ENCODE measurements at regions not wholly inside any gene's neighbourhood (a gene's known extent, or its start where the extent isn't known, plus 50 kb on each side); places are given as distances from the start of the nearest gene placed in this dataset.

DNA sequence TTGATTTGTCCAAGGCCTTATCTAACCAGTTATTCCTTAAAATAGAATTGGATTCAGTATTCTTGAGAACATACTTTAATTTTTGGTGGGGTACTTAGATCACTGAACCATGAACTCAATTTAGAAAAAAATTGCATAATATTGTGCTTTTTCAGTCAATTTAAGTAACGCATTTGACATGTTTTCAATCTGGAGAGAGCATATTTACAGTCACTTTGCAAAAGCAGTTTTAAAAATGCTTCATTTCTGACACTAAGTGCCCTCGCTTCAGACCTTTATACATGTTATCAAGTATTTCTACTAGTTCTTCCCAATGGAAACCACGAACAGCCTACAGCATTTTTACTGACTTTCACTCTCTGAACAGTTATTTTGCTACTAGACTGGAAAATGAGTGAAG lies 257.1 kb upstream of the NDST4 start:
- no peaks in the 10 kb centered on the region for H3K4me1 ChIP-seq
- H3K9me3 ChIP-seq: no peaks in the 10 kb centered on the region
- H3K27ac ChIP-seq (replicated peaks in 1 of 4): no peak overlapping the region
- intact Hi-C loops (cut with DNase I): no loop called here
- no peaks in the 10 kb centered on the region for H3K36me3 ChIP-seq
- H3K4me3 ChIP-seq: no peak overlapping the region
- no peak for DNase-seq (ENCODE audit: extremely low spot score)
- TF ChIP-seq EP300 (IDR thresholded peaks at IDR 0.05) (no peak), POLR2A (IDR thresholded peaks at IDR 0.05; ENCODE audit: low read depth) (no peak), POLR2AphosphoS5 (IDR thresholded peaks at IDR 0.05) (no peak)
- TF ChIP-seq, protein P1, sequence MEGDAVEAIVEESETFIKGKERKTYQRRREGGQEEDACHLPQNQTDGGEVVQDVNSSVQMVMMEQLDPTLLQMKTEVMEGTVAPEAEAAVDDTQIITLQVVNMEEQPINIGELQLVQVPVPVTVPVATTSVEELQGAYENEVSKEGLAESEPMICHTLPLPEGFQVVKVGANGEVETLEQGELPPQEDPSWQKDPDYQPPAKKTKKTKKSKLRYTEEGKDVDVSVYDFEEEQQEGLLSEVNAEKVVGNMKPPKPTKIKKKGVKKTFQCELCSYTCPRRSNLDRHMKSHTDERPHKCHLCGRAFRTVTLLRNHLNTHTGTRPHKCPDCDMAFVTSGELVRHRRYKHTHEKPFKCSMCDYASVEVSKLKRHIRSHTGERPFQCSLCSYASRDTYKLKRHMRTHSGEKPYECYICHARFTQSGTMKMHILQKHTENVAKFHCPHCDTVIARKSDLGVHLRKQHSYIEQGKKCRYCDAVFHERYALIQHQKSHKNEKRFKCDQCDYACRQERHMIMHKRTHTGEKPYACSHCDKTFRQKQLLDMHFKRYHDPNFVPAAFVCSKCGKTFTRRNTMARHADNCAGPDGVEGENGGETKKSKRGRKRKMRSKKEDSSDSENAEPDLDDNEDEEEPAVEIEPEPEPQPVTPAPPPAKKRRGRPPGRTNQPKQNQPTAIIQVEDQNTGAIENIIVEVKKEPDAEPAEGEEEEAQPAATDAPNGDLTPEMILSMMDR (IDR thresholded peaks at IDR 0.05): no peak
- no peaks in the 10 kb centered on the region for H3K27me3 ChIP-seq
- WGBS: 82% methylated on average over 3 of the region's 3 CpGs

DNA sequence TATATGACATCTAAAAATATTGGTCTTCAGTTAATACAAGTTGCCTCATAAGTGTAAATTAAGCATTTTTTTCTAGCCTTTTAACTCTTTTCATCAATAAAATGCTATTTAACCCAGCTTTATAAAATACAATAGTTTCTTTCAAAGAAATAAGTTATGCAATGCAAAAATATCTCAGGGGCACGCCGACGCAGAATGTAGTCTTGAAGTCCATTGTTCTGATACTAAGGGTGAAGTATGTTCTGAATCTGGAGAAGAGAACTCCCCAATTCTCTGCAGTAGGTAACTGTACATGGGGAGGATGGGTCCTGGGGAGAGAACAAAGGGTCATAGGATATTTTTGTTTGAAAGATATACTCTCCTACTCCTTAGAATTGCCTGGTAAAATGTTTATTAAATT lies 256.6 kb upstream of the NDST4 start:
- WGBS: 84% methylated on average over 3 of the region's 3 CpGs
- no peak overlapping the region for H3K27ac ChIP-seq (replicated peaks in 1 of 4)

DNA sequence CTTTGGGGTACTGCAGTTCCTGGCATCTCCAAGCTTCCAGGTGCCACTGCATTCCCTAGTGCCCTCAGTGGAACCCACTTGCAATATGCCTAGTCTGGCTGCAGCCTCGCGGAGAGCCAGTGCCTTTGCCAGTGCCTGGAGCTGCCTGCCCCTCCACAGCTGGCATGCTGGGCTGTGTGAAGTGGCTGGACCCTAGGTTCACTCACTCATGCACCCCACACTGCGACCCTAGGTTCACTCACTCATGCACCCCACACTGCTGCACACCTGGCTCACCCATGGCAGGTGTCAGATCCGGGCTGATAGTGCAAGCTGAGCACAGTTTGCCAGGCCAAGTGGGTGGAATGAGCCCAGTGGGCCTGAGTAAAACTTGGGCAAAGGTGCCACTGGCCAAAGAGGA lies 253.0 kb upstream of the NDST4 start:
- no peaks in the 10 kb centered on the region for H3K27me3 ChIP-seq
- no peak overlapping the region for H3K4me3 ChIP-seq
- no peaks in the 10 kb centered on the region for H3K4me1 ChIP-seq
- H3K27ac ChIP-seq (replicated peaks in 1 of 4): no peak overlapping the region
- TF ChIP-seq POLR2AphosphoS5 (IDR thresholded peaks at IDR 0.05): no peak
- H3K36me3 ChIP-seq: no peaks in the 10 kb centered on the region
- DNase-seq (ENCODE audit: extremely low spot score): no peak
- 97% methylated on average over 4 of the region's 4 CpGs for WGBS
- no peaks in the 10 kb centered on the region for H3K9me3 ChIP-seq
- intact Hi-C loops (cut with DNase I): no loop called here

More for the DNA sequence above, 256.6 kb upstream of the NDST4 start:
- Histone ChIP-seq H3K4me1 (no peaks in the 10 kb centered on the region), H3K9me3 (no peaks in the 10 kb centered on the region), H3K36me3 (no peaks in the 10 kb centered on the region), H3K4me3 (no peak overlapping the region), H3K27me3 (no peaks in the 10 kb centered on the region)
- TF ChIP-seq EP300 (IDR thresholded peaks at IDR 0.05): no peak
- TF ChIP-seq POLR2A (IDR thresholded peaks at IDR 0.05; ENCODE audit: low read depth): no peak
- TF ChIP-seq POLR2AphosphoS5 (IDR thresholded peaks at IDR 0.05): no peak
- TF ChIP-seq, protein P1 (IDR thresholded peaks at IDR 0.05): no peak
- no peak for DNase-seq (ENCODE audit: extremely low spot score)
- intact Hi-C loops (cut with DNase I): no loop called here

DNA sequence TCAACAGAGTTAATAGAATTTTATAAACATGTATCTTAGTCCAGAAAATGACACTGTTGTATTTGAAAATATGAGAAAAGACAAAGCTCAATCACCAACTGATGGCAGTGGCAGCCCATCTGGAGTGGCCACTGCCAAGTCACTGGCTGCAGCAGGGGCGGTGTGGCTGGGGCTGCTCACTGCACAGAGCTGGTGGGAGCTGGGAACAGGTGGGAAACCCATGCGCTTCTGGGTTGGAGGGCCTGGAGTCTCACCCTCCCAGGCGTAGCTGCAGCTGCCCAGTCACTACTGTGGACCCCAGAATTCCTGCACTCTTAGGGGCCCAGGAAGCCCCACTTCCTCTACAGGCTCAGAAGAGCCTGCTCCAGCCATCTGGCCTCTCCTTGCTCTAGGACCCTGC lies 251.8 kb upstream of the NDST4 start:
- no peaks in the 10 kb centered on the region for H3K9me3 ChIP-seq
- 45% methylated on average over 1 of the region's 3 CpGs for WGBS
- intact Hi-C loops (cut with DNase I): no loop called here
- no peak overlapping the region for H3K4me3 ChIP-seq
- no peaks in the 10 kb centered on the region for H3K27me3 ChIP-seq
- DNase-seq (ENCODE audit: extremely low spot score): no peak
- H3K27ac ChIP-seq (replicated peaks in 1 of 4): no peak overlapping the region
- no peaks in the 10 kb centered on the region for H3K4me1 ChIP-seq
- H3K36me3 ChIP-seq: no peaks in the 10 kb centered on the region
- TF ChIP-seq POLR2A (IDR thresholded peaks at IDR 0.05; ENCODE audit: low read depth) (no peak), POLR2AphosphoS5 (IDR thresholded peaks at IDR 0.05) (no peak)
- TF ChIP-seq, protein P1 (IDR thresholded peaks at IDR 0.05): no peak

DNA sequence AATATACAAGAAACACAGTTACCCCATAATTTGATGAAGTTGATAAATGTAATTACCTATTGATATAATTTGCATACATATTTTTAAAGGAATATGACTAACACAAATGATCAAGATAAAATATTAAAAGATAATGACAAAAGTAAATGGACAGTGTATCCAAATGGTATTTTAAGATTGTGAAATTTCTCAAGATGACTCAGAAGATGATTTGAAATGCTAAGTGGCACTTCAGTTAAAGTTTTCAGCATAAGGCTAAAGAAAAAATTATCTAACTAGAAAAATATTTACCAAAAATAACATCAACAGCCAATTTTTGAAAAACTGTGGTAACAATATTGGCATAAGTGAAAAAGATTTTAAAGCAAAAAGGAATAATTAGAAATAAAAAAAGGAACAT lies 248.4 kb upstream of the NDST4 start:
- Histone ChIP-seq H3K27ac (replicated peaks in 1 of 4) (no peak overlapping the region), H3K36me3 (no peaks in the 10 kb centered on the region), H3K27me3 (no peaks in the 10 kb centered on the region), H3K9me3 (no peaks in the 10 kb centered on the region), H3K4me3 (no peak overlapping the region), H3K4me1 (no peaks in the 10 kb centered on the region)
- intact Hi-C loops (cut with DNase I): no loop called here
- TF ChIP-seq EP300 (IDR thresholded peaks at IDR 0.05): no peak
- TF ChIP-seq, protein P1 (IDR thresholded peaks at IDR 0.05): no peak
- TF ChIP-seq POLR2A (IDR thresholded peaks at IDR 0.05; ENCODE audit: low read depth): no peak
- no peak for TF ChIP-seq POLR2AphosphoS5 (IDR thresholded peaks at IDR 0.05)
- DNase-seq (ENCODE audit: extremely low spot score): no peak

Measured in esophagus muscularis mucosa (tissue), 4 donors.